ENCODE measurements at regions not wholly inside any gene's neighbourhood (a gene's known extent, or its start where the extent isn't known, plus 50 kb on each side); places are given as distances from the start of the nearest gene placed in this dataset.

- DNase-seq = no peak
Measured at GRCh38 chr11:104830508-104830907, 67.8 kb downstream of the CASP12 start.

DNA sequence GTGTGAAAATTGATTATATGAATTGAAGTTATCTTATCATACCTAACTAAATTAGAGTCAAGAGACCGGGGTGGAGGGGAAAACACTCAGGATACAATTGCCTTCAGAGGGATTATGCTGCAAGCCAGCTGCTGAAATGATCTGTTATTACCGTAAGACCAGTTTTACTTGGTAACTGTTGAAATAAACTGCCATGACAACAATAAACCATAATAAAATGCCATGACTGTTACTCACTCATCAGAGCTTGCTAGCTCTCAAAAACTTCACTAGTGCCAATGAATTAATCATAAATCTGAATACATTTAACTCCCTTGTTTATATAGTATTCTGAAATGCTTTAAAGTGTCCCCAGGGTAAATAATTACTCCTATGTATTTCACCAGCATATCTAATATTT lies 68.2 kb downstream of the CASP12 start:
- DNase-seq = no peak

GRCh38 chr11:104826772-104827171 lies 71.5 kb downstream of the CASP12 start:
- DNase-seq = no peak

- peak in 1 of 4 experiments; percentile 30 for DNase-seq
Measured at GRCh38 chr11:104823657-104824056, 74.6 kb downstream of the CASP12 start.

GRCh38 chr11:104820431-104820830 lies 77.8 kb downstream of the CASP12 start:
- no peak for DNase-seq

GRCh38 chr11:104819603-104820002 lies 78.7 kb downstream of the CASP12 start:
- DNase-seq = no peak

GRCh38 chr11:104819107-104819506 lies 79.2 kb downstream of the CASP12 start:
- no peak for DNase-seq

GRCh38 chr11:104817973-104818372 lies 80.3 kb downstream of the CASP12 start:
- no peak for DNase-seq

DNA sequence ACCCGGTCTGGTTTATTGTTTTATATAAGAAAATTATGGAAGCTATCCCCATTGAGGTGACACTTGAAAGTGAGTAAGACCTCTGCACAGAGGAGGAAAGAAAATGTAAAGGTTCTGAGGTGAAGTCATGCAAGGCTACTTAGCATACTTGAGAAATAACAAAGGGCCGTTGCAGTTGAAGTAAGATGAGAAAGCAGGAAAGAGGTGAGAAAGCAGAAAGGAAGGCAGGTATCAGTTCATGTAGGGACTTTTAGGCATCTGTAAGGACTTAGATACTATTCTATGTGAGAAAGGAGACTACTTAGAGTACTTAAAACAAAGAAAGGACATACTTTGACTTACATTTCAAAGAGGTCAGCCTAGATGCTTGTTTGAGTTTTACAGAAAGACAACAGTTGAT lies 84.7 kb downstream of the CASP12 start:
- DNase-seq = no peak

DNA sequence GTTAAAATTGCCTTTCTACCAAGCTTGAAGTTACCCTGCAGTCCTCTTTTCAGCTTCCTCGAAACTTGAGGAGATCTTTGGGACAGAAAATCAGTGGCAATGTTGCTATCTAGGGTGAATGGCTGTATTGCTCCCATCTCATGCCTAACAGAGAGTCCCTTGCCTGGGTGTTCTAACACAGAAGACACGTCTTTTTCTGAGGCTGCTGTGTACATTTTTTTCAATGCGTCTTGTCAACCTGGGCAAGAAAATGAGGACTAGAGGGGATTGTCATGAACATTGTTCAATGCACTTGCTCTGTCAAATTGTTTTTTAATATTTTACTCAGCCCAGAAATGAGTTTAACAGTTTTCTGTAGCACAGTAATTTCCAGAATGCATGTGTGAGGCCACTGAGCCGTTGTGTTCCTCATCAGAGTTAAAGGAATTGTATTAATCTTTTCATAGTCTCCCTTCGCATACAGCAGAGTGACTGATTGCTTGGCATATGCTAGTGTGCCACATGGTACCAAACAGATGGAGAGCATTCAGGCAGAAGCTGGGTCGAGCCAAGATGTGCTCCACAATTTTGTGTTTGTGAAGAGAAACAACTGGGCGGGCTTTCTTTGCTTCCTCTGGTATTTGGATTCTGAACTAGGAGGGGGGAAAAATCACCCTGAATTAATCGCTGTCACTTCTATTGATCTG lies 86.0 kb downstream of the CASP12 start:
- no peak for DNase-seq

DNA sequence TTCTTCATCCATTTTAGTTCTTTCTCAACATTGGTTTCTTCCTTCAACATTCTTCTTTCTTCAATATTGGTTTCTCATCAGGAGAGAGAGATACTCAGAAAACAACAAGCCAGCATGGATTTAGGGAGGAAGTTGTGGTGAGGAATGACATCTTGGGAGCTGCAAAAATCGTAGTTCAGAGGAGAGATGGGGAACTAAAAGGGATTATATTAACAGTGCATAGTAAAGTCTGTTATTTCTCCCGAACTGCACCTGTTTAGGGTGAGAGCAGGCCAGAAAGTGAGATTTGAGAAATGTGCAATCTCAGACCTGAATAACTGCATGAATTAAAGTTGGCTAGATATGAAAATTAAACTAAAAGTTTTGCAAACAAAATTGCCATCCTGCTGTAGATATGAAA lies 94.5 kb downstream of the CASP12 start:
- DNase-seq = peak; percentile 26 to 57 (median 41)

- no peak for DNase-seq
Measured at GRCh38 chr11:104799251-104799650, 99.0 kb downstream of the CASP12 start.

DNA sequence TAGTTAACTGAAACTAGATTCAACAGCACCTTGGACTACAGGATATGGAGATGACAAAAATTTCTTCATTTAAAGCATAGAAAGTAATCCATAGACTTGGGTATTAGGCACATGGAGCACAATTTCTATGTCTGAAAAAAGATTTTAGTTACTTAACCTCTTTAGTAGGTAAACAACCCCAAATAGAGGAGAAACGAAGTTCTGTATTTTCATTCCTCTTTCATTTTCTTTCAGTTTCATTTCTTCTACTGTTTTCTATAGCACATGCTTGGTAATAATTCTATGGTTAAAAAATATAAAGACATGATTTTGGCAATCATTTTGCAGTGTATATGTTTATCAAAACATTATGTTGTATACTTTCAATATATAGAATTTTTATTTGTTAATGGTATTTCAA lies 99.5 kb downstream of the CASP12 start:
- DNase-seq = peak in 3 of 4 experiments; percentile 3 to 40 (median 17)

DNA sequence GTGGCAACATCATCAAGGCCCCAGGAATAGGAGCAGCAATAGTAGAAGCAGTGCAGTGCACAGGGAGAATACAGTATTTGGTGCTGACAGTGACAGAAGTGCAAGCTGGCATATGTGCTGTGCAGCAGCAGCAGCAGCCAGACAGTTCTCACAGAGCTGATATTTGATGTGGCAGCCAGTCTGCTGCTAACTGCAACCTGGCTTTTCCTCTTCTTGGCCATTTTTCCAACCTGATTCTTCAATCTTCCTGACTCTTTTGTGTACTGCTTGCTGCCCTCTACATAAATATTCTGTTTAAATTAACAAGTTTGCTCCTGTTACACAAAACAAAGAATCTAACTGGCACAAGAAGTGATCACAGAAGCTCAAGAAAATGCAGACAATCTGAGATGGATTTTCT lies 102.0 kb downstream of the CASP12 start:
- DNase-seq = no peak

GRCh38 chr11:104795501-104796213 lies 102.6 kb downstream of the CASP12 start:
- DNase-seq = no peak

GRCh38 chr11:104792861-104793260 lies 105.4 kb downstream of the CASP12 start:
- no peak for DNase-seq

DNA sequence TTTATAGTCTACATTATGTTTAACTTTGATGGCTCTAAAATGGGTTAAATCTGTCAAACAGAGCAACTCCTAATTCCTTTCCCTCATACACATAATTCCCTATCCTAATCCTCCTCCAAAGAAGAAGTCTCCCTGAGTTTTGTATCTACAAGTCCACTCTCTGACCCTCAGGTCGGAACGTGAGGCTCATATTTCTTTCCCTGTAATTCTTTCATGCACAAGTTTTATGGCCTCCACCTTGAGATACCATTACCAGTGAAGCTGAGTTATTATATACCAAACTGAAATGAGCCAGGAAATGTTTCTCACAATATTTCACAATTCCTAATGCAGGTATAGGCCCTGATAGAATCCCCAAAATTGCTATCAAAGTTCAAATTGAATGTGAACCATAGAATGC lies 106.4 kb downstream of the CASP12 start:
- DNase-seq = no peak

- DNase-seq = no peak
Measured at GRCh38 chr11:104784684-104785460, 113.4 kb downstream of the CASP12 start.

- DNase-seq = no peak
Measured at GRCh38 chr11:104783241-104783640, 115.0 kb downstream of the CASP12 start.

GRCh38 chr11:104782377-104782754 lies 115.9 kb downstream of the CASP12 start:
- DNase-seq = no peak

DNA sequence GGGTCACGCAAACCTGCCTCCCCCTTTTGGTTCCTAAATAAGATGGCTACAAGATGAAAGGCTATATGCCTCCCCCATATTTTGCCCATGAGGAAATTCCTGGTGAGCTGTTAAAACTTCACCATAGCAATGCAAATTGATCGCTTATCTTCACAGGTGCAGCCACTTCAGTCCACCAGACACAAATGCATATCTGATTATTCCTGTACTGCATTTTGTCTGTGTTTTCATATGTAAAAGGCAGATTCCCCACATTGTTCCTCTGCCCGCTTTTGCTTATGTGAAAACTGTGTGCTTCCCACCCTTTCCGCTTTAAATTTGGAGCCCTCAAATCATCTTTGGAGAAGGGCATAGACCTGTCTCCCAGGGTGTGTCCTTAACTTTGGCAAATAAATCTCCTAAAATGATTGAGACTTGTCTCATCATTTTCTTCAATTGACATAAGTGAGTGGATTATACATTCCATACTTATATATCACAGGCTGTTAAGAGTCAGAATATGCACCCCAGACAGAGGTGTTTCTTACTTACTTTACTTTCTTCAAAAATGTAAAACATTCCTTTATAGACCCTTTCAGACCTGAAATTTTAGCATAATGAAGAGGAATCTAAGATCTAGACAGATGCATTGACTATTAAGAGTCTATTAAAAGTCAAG lies 116.4 kb downstream of the CASP12 start:
- no peak for DNase-seq

DNA sequence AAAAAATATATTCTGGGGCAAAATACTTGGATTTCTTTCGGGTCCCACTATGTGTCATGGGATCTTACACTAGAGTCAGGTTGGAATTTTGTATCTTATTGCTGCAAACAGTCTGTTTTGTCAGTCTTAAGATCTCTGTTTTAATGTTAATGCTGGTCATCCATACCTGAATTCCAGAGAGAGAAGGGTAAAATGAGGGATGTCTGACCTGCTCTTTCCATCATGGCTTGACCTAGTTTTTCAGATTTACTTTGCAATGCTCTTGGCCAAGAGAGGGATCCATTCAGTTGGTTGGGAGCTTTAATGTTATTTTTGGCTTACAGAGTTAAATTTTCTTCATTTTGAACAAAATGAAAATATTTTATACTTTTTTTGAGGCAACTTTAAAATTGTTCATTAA lies 117.2 kb downstream of the CASP12 start:
- no peak for DNase-seq

GRCh38 chr11:104776501-104777170 lies 121.6 kb downstream of the CASP12 start:
- no peak for DNase-seq

Measured in suppressor macrophage (primary cell).